ENCODE measurements at regions not wholly inside any gene's neighbourhood (a gene's known extent, or its start where the extent isn't known, plus 50 kb on each side); places are given as distances from the start of the nearest gene placed in this dataset.

DNA sequence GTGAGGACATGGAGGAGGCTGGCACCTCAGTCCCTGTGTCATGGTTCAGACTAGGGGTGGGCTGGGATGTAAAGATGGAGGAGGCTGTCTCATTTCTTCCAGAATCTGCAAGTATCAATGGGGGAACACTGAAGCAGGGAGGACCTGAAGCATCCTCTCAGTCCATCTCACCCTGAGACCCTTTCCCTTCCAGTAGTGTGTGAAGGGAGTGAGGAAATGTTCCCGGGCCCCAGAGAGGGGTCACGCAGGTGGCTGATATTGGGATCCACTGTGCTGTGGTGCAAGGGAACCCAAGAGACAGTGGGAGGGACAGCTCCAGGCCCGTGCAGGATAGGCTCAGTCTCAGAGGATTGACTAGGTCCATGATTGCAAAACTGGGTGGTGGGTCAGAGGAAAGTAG, 72.2 kb upstream of the ADPGK start:
- no peak overlapping the region for H2AFZ ChIP-seq (ENCODE audit: low read length)
- no peak overlapping the region for H3T11ph ChIP-seq (ENCODE audit: low read length)
- H4K91ac ChIP-seq (ENCODE audit: insufficient read length, low read depth, low read length), result no peak overlapping the region
- H4K5ac ChIP-seq (ENCODE audit: insufficient read length, low read depth, low read length), result no peak overlapping the region
- H4K8ac ChIP-seq (replicated peaks; ENCODE audit: insufficient read length, low read depth, low read length), result no peak overlapping the region
- no peak overlapping the region for H2BK20ac ChIP-seq (ENCODE audit: low read depth, low read length, poor library complexity, severe bottlenecking)
- H3K79me2 ChIP-seq (ENCODE audit: insufficient read depth, low read length), result no peaks in the 10 kb centered on the region
- H3K9me3 ChIP-seq (ENCODE audit: control insufficient read depth, low read depth, low read length), result no peaks in the 10 kb centered on the region
- no peak overlapping the region for H2BK15ac ChIP-seq (ENCODE audit: low read depth, low read length)
- no peak overlapping the region for H2BK120ac ChIP-seq (ENCODE audit: low read depth, low read length, poor library complexity, severe bottlenecking)
- no peak overlapping the region for H3K14ac ChIP-seq (ENCODE audit: insufficient read depth, low read length)
- no peaks in the 10 kb centered on the region for H3K79me1 ChIP-seq (ENCODE audit: insufficient read depth, low read depth, low read length, poor library complexity, severe bottlenecking)
- no CpG with 5 or more reads among the region's 3 CpGs for WGBS (ENCODE audit: extremely low coverage, insufficient read length, low lambda C conversion rate)
- no peak overlapping the region for H3K27ac ChIP-seq (ENCODE audit: insufficient read length, low read depth, low read length)
- no peak overlapping the region for H3K56ac ChIP-seq (ENCODE audit: insufficient read length, low read depth, low read length)
- TF ChIP-seq, protein P1, sequence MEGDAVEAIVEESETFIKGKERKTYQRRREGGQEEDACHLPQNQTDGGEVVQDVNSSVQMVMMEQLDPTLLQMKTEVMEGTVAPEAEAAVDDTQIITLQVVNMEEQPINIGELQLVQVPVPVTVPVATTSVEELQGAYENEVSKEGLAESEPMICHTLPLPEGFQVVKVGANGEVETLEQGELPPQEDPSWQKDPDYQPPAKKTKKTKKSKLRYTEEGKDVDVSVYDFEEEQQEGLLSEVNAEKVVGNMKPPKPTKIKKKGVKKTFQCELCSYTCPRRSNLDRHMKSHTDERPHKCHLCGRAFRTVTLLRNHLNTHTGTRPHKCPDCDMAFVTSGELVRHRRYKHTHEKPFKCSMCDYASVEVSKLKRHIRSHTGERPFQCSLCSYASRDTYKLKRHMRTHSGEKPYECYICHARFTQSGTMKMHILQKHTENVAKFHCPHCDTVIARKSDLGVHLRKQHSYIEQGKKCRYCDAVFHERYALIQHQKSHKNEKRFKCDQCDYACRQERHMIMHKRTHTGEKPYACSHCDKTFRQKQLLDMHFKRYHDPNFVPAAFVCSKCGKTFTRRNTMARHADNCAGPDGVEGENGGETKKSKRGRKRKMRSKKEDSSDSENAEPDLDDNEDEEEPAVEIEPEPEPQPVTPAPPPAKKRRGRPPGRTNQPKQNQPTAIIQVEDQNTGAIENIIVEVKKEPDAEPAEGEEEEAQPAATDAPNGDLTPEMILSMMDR (conservative IDR thresholded peaks at IDR 0.05), result no peak
- no peak for DNase-seq
- no peak overlapping the region for H2BK5ac ChIP-seq (ENCODE audit: insufficient read length, low read length)
- no peak overlapping the region for H2BK12ac ChIP-seq (ENCODE audit: insufficient read length, low read depth, low read length)
- no peak overlapping the region for H3K18ac ChIP-seq (ENCODE audit: insufficient read length, low read depth, low read length)
- Mint-ChIP-seq H3K9me3 (no peaks in the 10 kb centered on the region), H3K27me3 (ENCODE audit: low read depth) (peaks cover 6% of the 10 kb centered on the region), H3K36me3 (ENCODE audit: insufficient read depth in 1 of 3, low read depth in 3 of 3) (no peaks in the 10 kb centered on the region), H3K4me1 (peaks cover 21 to 23% of the 10 kb centered on the region in 2 experiments), H3K4me3 (no peak overlapping the region), H3K27ac (peak overlapping the region in 1 of 3 experiments; percentile 20; a peak in 1 of 7 replicates)
- no peak overlapping the region for H3K23ac ChIP-seq (ENCODE audit: insufficient read length, low read depth, low read length)
- no peaks in the 10 kb centered on the region for H3K23me2 ChIP-seq (ENCODE audit: insufficient read length, low read depth, low read length, poor library complexity, severe bottlenecking)
- H3K4ac ChIP-seq (ENCODE audit: low read depth, low read length), result no peak overlapping the region
- H2AK5ac ChIP-seq (ENCODE audit: insufficient read length, low read length), result no peak overlapping the region
- H3K4me1 ChIP-seq (ENCODE audit: insufficient read depth, low read length), result peaks cover 3% of the 10 kb centered on the region; the same call in 1 of the 2 replicates
- no peak overlapping the region for H3K9ac ChIP-seq (ENCODE audit: extremely low read depth, insufficient read length, low read length)
- H4K20me1 ChIP-seq (ENCODE audit: control insufficient read depth, insufficient read depth, insufficient read length), result no peaks in the 10 kb centered on the region
- no peaks in the 10 kb centered on the region for H3K27me3 ChIP-seq (ENCODE audit: insufficient read depth, low read length)
- H3K4me2 ChIP-seq (ENCODE audit: insufficient read depth, insufficient read length, low read length), result no peak overlapping the region
